HG02840 (cell line): ENCODE measurements at regions not wholly inside any gene's neighbourhood (a gene's known extent, or its start where the extent isn't known, plus 50 kb on each side); places are given as distances from the start of the nearest gene placed in this dataset.
"Not testable (repeated sequence)": the region's sequence is repeated elsewhere in the genome, so short reads cannot be mapped to it uniquely, and the experiment has no call there.

Source experiments
- ATAC-seq: cut with Tn5 transposase; IDR thresholded peaks from one replicate; pipeline ENCODE4 v1.9.1; 2021; ENCODE audit warnings: mild to moderate bottlenecking, moderate library complexity, moderate number of reproducible peaks; ENCODE audit not compliant: unreplicated experiment, low FRiP score

DNA sequence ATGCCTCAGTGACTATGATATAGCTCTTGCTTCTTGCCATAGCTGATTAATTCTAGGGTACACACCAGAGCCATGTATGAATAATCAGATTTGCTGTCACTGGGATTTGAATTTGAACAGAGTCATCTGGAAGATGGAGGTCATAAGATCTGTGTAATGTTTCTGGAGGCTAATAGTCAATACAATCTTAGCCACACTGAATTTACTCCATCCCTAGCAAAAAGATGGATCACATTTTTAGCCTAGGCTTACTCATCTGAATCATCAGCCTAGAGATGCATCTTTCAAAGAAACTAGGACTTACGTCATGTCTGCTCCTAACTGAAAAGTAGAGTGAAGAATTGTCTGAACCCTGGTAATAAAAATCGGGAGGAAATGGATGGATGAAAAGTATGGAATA is 142.3 kb upstream of the ZNF804B start:
- no peak for ATAC-seq

DNA sequence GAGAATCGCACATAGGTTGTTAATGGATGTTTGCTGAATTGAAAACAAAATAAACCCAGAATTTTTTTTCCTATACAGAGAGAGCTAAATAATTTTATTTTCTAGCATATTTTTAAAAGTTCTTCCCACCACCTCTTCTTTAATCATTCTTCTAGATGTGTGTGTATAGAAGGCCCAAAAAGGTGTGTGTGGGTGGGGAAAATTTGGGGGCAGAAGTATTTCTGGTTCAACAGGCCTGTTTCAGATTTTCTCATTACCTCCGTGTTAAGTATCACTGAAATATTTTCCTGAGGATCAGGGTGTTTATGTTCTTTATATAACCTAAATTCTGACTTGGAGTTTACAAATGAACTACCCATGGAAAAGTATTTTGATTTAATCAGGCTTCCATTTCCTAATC is 144.2 kb upstream of the ZNF804B start:
- no peak for ATAC-seq

DNA sequence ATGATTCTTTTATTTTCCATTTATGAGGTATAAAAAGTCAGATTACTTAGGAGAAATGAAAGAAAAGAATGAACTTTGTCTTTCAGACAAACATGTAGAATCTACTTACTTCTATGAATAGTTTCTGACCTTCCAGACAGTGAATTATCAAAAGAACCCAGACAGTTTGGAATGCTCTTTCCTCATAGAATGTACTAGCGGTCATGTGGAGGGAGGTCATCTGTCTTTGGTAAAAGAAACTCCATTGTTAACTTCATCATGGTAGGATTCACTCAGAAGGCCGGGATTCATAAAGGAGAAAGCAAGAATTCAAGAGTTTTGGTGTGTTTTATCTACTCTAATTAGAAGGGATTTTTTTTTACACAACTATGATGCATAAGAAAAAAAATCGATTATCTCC is 144.8 kb upstream of the ZNF804B start:
- no peak for ATAC-seq

- ATAC-seq = no peak
These were observed 148.6 kb upstream of the ZNF804B start for GRCh38 chr7:88610942-88611341.

DNA sequence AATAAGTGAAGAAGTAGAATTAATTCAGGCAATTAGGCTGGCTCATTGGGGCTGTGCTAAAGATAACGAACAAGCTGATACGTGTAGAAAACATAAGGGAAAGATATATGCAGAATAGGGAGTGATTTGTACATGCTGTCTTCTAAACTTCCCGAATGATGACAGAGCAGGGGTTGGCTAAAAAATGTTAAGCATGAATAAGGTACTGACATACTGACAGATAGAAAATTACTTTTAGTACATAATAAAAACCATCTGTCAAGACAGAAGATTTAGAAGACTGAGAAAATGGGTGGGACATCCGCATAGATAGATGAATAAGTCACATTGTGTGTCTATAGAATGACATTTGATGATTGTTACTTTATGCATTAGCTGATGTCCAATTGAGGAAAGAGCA is 158.8 kb upstream of the ZNF804B start:
- ATAC-seq = no peak

DNA sequence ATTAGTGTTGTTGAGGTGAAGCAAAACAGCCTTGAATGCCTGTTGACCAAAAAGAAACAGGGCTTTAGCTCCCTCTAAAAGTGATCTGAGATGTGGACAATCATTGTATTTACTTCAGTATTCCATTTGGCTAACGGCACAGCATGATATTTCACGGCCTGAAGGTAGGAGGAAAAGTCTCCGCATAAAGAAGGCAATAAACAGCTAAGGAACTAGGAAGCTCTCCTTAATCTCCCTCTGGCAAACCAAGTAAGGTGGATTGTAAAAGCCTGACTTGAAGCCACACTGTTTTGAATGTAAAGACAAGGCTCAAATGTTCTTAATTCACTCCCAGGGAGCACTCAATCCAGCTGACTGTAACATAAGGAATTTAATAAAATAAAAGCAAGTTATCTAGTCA is 160.0 kb upstream of the ZNF804B start:
- ATAC-seq = no peak

DNA sequence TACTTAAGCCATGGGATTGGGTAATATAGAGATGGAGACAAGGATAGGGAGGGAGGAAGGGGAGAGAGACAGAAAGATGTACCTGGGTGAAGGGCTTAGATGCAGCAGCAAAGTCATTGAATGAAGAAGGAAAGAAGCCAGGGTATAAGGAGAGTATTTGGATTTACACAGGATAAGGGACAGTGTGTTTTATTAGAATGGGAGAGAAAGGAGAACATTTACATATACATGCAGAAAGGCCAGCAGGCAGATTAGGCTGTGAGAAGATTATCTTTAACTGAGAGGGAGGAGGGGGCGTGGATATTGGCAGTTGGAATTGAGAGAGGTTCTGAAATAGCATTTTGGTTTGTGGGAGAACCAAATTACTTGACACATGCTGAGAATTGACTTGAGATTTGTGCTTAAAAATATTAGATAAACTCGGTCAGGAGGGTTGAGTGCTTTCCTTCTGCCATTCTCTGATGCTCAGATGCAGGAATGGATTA is 161.5 kb upstream of the ZNF804B start:
- no peak for ATAC-seq

- ATAC-seq = no peak
These were observed 168.5 kb upstream of the ZNF804B start for GRCh38 chr7:88590963-88591362.

DNA sequence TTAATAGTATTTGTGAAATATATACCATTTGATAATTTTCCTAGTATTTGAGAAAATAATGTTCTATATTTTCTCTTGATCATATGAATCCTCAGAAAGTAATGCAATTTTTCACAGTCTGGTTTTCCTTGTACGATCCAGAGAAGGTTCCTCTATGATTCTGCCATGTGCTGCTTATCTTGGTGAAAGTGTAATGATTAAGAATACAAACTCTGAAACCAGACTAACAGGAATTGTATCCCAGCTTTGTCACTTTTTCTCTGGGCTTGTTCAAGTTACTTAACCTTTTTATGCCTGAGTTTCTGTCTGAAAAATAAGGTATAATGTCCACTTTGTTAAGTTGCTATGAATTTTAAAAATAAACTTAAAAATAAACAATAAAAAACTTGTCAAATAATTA is 169.6 kb upstream of the ZNF804B start:
- no peak for ATAC-seq

- ATAC-seq = no peak
These were observed 172.6 kb upstream of the ZNF804B start for GRCh38 chr7:88586890-88587289.

GRCh38 chr7:88586219-88586618 is 173.3 kb upstream of the ZNF804B start:
- no peak for ATAC-seq

- no peak for ATAC-seq
These were observed 182.8 kb upstream of the ZNF804B start for GRCh38 chr7:88576720-88577119.

- ATAC-seq = no peak
These were observed 193.3 kb upstream of the ZNF804B start for GRCh38 chr7:88566162-88566729.

DNA sequence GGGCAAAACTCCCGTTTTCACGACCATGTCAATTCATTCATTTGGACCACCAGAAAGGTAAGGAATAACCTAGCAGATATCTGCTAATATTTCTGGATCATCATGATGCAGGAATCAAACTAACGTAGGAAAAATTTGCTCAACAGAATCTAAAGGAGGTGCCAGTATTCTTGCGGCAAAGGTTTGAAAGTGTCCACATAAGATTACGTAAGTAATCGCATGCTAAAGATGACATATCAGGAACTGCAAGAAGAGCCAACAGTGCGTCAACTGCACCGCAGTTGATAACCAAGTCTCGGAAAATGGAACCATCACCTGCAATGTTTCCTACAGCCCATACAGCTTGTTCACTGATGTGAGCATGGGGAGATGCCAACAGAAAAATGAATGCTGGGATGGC is 194.1 kb upstream of the ZNF804B start:
- no peak for ATAC-seq

- not testable (repeated sequence) for ATAC-seq
These were observed 203.1 kb upstream of the ZNF804B start for GRCh38 chr7:88556441-88556840.

DNA sequence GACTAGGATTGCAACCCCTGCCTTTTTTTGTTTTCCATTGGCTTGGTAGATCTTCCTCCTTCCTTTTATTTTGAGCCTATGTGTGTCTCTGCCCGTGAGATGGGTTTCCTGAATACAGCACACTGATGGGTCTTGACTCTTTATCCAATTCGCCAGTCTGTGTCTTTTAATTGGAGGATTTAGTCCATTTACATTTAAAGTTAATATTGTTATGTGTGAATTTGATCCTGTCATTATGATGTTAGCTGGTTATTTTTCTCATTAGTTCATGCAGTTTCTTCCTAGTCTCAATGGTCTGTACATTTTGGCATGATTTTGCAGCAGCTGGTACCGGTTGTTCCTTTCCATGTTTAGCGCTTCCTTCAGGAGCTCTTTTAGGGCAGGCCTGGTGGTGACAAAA is 204.7 kb upstream of the ZNF804B start:
- ATAC-seq = not testable (repeated sequence)

- no peak for ATAC-seq
These were observed 211.1 kb upstream of the ZNF804B start for GRCh38 chr7:88548399-88548798.

DNA sequence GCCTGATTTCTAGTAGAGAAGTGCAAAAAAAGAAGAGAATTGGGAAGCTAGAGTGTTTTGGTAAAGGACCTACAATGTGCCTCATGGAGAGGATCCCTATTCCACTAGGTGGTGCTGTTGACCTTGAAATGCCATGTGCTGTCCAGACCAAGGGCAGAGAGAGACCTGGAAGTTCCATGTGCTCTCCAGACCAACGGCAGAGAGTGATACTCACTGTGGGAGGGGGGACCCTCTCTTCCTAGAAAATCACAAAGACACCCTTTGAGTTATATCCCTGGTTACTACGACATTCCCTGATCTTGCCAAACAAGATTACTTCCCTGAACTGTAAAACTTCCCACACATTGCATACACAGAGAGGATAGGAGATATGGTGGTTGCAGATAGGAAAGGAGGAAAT is 212.7 kb upstream of the ZNF804B start:
- ATAC-seq = no peak

- ATAC-seq = no peak
These were observed 213.8 kb upstream of the ZNF804B start for GRCh38 chr7:88545663-88546062.

- no peak for ATAC-seq
These were observed 219.5 kb upstream of the ZNF804B start for GRCh38 chr7:88540012-88540411.

DNA sequence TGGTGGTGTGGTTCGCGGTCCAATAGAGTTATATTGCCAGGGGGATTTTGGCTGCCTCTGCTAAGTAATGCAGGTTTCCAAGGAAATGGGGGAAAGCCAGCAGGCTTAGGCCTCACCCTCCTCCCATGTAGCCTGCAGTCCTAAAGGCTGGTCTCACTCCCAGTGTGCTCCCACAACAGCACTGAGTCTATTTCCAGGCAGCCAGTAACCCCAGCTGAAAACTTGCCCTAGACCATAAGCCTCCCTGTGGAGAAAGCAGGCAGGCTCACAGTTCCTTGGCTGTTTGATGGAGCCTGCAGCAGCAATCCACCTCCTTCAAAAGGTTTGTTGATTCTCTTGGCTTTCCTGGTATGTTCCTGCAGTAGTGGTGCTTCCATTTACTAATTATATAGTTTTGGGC is 220.0 kb upstream of the ZNF804B start:
- ATAC-seq = no peak

- no peak for ATAC-seq
These were observed 217.0 kb upstream of the STEAP4 start for GRCh38 chr7:88523645-88524044.

DNA sequence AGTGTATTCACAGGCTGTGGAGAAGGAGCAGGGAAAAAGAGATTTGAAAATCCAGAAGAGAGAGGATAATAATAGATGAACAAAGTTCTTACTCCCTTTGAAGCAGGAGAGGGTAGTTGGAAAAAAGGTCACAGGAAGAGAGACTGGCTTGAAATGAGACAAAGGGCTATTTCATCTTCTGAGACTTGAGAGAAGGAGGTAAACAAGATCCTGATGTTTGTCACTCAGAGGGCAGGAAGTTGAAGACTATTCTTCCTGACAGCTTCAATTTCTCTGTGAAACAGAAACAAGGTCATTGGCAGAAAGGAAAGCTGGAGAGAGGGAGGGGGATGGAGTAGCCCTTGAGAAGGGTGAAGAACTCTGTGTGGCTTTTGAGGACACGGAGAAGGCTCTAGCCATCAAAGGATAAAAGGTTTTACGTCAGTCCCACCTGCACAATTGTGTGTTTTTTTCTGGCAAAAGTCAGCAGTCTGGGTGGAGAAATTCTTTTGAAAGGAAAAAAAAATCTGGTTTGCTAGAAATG is 216.1 kb upstream of the STEAP4 start:
- no peak for ATAC-seq
